ENCODE measurements at regions not wholly inside any gene's neighbourhood (a gene's known extent, or its start where the extent isn't known, plus 50 kb on each side); places are given as distances from the start of the nearest gene placed in this dataset.

- Histone ChIP-seq H3K36me3 (ENCODE audit: control insufficient read depth, insufficient read depth, low read length) (no peaks in the 10 kb centered on the region), H3K27me3 (ENCODE audit: control insufficient read depth, insufficient read depth, low read length) (no peaks in the 10 kb centered on the region), H3K4me1 (no peaks in the 10 kb centered on the region), H3K79me2 (no peaks in the 10 kb centered on the region), H3K27ac (no peak overlapping the region), H3K9me3 (ENCODE audit: control insufficient read depth, low read length) (no peaks in the 10 kb centered on the region), H3K4me2 (ENCODE audit: low read length) (no peak overlapping the region), H3K4me3 (ENCODE audit: low read depth, low read length) (no peak overlapping the region), H2AFZ (no peak overlapping the region), H3K9ac (no peak overlapping the region)
- TF ChIP-seq, protein P1, sequence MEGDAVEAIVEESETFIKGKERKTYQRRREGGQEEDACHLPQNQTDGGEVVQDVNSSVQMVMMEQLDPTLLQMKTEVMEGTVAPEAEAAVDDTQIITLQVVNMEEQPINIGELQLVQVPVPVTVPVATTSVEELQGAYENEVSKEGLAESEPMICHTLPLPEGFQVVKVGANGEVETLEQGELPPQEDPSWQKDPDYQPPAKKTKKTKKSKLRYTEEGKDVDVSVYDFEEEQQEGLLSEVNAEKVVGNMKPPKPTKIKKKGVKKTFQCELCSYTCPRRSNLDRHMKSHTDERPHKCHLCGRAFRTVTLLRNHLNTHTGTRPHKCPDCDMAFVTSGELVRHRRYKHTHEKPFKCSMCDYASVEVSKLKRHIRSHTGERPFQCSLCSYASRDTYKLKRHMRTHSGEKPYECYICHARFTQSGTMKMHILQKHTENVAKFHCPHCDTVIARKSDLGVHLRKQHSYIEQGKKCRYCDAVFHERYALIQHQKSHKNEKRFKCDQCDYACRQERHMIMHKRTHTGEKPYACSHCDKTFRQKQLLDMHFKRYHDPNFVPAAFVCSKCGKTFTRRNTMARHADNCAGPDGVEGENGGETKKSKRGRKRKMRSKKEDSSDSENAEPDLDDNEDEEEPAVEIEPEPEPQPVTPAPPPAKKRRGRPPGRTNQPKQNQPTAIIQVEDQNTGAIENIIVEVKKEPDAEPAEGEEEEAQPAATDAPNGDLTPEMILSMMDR (IDR thresholded peaks at IDR 0.05): no peak
Observed at GRCh38 chr18:68557183-68557582, 157.7 kb downstream of the TMX3 start.

DNA sequence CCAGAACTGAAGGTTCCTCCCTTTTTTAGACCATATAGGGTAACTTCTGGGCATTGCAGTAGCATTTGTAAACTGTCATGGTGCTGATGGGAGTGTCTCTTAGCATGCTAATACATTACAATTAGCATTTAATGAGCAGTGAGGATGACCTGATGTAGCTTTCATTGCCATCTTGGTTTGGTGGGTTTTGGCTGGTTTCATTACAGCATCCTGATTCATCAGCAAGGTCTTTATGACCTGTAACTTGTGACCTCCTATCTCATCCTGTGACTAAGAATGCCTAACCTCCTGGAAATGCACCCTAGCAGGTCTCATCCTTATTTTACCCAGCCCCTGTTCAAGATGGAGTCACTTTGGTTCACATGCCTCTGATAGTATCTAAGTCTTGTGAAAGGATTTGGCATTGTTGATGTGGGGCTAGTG is 159.0 kb downstream of the TMX3 start:
- H3K27ac ChIP-seq: no peak overlapping the region
- H3K9me3 ChIP-seq (ENCODE audit: control insufficient read depth, low read length): no peaks in the 10 kb centered on the region
- H3K27me3 ChIP-seq (ENCODE audit: control insufficient read depth, insufficient read depth, low read length): no peaks in the 10 kb centered on the region
- TF ChIP-seq, protein P1 (IDR thresholded peaks at IDR 0.05): no peak
- no peaks in the 10 kb centered on the region for H3K36me3 ChIP-seq (ENCODE audit: control insufficient read depth, insufficient read depth, low read length)
- H3K4me3 ChIP-seq (ENCODE audit: low read depth, low read length): no peak overlapping the region
- H3K4me1 ChIP-seq: no peaks in the 10 kb centered on the region
- no peak overlapping the region for H2AFZ ChIP-seq
- H3K4me2 ChIP-seq (ENCODE audit: low read length): no peak overlapping the region
- H3K9ac ChIP-seq: no peak overlapping the region
- H3K79me2 ChIP-seq: no peaks in the 10 kb centered on the region

GRCh38 chr18:68548904-68549870 is 165.7 kb downstream of the TMX3 start:
- no peaks in the 10 kb centered on the region for H3K4me1 ChIP-seq
- H3K9ac ChIP-seq: no peak overlapping the region
- no peaks in the 10 kb centered on the region for H3K36me3 ChIP-seq (ENCODE audit: control insufficient read depth, insufficient read depth, low read length)
- no peak overlapping the region for H3K4me2 ChIP-seq (ENCODE audit: low read length)
- TF ChIP-seq, protein P1 (IDR thresholded peaks at IDR 0.05): no peak
- H3K27ac ChIP-seq: no peak overlapping the region
- H3K9me3 ChIP-seq (ENCODE audit: control insufficient read depth, low read length): no peaks in the 10 kb centered on the region
- no peak overlapping the region for H3K4me3 ChIP-seq (ENCODE audit: low read depth, low read length)
- no peaks in the 10 kb centered on the region for H3K27me3 ChIP-seq (ENCODE audit: control insufficient read depth, insufficient read depth, low read length)
- no peaks in the 10 kb centered on the region for H3K79me2 ChIP-seq
- H2AFZ ChIP-seq: no peak overlapping the region

DNA sequence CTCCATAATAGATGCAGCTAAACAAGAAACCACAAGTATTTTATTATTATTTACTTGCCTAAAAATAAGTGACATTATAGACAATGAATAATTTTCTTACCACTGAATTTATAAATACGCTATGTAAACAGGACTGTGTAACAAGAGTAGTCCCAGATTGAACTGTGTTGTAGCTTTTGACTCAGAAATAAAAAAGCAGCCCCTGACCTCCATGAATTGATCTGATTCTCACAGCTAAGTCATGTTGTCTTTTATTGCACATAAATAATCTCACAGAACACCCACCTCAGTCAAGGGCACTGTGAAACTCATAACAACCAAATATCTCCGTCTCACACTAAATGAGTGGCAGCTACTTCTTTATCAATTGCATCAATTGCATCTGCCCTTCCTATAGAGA is 171.6 kb downstream of the TMX3 start:
- no peaks in the 10 kb centered on the region for H3K27me3 ChIP-seq (ENCODE audit: control insufficient read depth, insufficient read depth, low read length)
- no peak overlapping the region for H3K4me3 ChIP-seq (ENCODE audit: low read depth, low read length)
- H3K4me1 ChIP-seq: no peaks in the 10 kb centered on the region
- no peaks in the 10 kb centered on the region for H3K36me3 ChIP-seq (ENCODE audit: control insufficient read depth, insufficient read depth, low read length)
- no peak overlapping the region for H3K9ac ChIP-seq
- H3K79me2 ChIP-seq: no peaks in the 10 kb centered on the region
- no peak overlapping the region for H3K4me2 ChIP-seq (ENCODE audit: low read length)
- TF ChIP-seq, protein P1 (IDR thresholded peaks at IDR 0.05): no peak
- H3K27ac ChIP-seq: no peak overlapping the region
- no peak overlapping the region for H2AFZ ChIP-seq
- no peaks in the 10 kb centered on the region for H3K9me3 ChIP-seq (ENCODE audit: control insufficient read depth, low read length)

Data from parathyroid adenoma (tissue), 2 donors.